ENCODE measurements at regions not wholly inside any gene's neighbourhood (a gene's known extent, or its start where the extent isn't known, plus 50 kb on each side); places are given as distances from the start of the nearest gene placed in this dataset.
A peak's percentile ranks its signal among the peaks of the same experiment; 100 is the strongest.

DNA sequence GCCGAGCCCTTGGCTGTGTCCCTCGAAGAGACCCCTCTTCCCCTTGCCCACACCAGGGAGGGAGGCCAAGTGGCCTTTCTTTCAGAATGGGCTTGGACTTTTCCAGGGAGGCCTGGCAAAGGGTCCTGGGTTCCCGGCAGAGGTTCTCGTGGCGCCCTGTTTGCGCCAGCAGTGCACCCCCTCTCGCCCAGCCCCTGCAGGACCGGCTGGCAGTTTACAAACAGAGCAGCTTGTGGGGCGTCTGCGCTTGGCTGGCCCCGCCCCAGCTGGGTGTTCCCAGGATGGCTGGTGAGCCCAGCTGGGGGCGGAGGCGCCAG lies 137.8 kb upstream of the CIBAR2 start:
- H3K27ac Mint-ChIP-seq (ENCODE audit: unreplicated experiment), result no peak overlapping the region
- TF ChIP-seq, protein P1, sequence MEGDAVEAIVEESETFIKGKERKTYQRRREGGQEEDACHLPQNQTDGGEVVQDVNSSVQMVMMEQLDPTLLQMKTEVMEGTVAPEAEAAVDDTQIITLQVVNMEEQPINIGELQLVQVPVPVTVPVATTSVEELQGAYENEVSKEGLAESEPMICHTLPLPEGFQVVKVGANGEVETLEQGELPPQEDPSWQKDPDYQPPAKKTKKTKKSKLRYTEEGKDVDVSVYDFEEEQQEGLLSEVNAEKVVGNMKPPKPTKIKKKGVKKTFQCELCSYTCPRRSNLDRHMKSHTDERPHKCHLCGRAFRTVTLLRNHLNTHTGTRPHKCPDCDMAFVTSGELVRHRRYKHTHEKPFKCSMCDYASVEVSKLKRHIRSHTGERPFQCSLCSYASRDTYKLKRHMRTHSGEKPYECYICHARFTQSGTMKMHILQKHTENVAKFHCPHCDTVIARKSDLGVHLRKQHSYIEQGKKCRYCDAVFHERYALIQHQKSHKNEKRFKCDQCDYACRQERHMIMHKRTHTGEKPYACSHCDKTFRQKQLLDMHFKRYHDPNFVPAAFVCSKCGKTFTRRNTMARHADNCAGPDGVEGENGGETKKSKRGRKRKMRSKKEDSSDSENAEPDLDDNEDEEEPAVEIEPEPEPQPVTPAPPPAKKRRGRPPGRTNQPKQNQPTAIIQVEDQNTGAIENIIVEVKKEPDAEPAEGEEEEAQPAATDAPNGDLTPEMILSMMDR (IDR thresholded peaks at IDR 0.05; ENCODE audit: unreplicated experiment), result no peak
- H3K4me1 Mint-ChIP-seq (ENCODE audit: unreplicated experiment), result peaks cover 6% of the 10 kb centered on the region
- H3K27me3 Mint-ChIP-seq (ENCODE audit: unreplicated experiment), result peaks cover 12% of the 10 kb centered on the region
- H3K4me3 Mint-ChIP-seq (ENCODE audit: unreplicated experiment), result no peak overlapping the region
- no peak for DNase-seq (ENCODE audit: low spot score)
- H3K9me3 Mint-ChIP-seq (ENCODE audit: unreplicated experiment), result no peaks in the 10 kb centered on the region
- peaks cover 3% of the 10 kb centered on the region for H3K36me3 Mint-ChIP-seq (ENCODE audit: low read depth, unreplicated experiment)

DNA sequence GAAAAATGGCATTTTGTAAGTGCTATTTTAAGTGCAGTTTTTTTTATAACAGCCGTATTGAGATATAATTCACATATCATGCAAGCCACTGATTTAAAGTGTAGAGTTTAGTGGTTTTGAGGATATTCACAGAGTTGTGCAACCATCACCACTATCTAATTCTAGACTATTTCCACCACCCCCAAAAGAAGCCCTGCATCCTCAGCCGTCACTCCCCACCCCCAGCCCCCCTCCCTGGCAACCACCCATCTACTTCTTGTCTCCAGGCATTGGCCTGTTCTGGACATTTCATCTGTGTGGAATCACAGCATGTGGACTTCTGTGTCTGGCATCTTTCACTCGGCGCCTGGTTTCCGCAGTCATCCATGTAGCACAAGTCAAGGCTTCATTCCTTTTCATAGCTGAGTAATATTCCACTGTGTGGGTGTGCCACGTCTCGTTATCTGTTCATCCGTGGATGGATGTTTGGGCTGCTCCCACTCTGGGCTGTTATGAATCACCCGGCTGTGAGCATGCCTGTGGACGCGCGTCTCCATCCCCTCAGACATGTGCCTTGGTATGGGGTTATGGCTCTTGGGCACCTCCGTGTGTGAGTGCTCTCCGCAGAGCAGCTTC lies 138.4 kb upstream of the CIBAR2 start:
- no peak for DNase-seq (ENCODE audit: low spot score)
- no peaks in the 10 kb centered on the region for H3K9me3 Mint-ChIP-seq (ENCODE audit: unreplicated experiment)
- H3K27me3 Mint-ChIP-seq (ENCODE audit: unreplicated experiment), result peaks cover 12% of the 10 kb centered on the region
- H3K36me3 Mint-ChIP-seq (ENCODE audit: low read depth, unreplicated experiment), result peaks cover 3% of the 10 kb centered on the region
- no peak overlapping the region for H3K27ac Mint-ChIP-seq (ENCODE audit: unreplicated experiment)
- no peak overlapping the region for H3K4me3 Mint-ChIP-seq (ENCODE audit: unreplicated experiment)
- TF ChIP-seq, protein P1 (IDR thresholded peaks at IDR 0.05; ENCODE audit: unreplicated experiment), result no peak
- H3K4me1 Mint-ChIP-seq (ENCODE audit: unreplicated experiment), result peaks cover 1% of the 10 kb centered on the region

DNA sequence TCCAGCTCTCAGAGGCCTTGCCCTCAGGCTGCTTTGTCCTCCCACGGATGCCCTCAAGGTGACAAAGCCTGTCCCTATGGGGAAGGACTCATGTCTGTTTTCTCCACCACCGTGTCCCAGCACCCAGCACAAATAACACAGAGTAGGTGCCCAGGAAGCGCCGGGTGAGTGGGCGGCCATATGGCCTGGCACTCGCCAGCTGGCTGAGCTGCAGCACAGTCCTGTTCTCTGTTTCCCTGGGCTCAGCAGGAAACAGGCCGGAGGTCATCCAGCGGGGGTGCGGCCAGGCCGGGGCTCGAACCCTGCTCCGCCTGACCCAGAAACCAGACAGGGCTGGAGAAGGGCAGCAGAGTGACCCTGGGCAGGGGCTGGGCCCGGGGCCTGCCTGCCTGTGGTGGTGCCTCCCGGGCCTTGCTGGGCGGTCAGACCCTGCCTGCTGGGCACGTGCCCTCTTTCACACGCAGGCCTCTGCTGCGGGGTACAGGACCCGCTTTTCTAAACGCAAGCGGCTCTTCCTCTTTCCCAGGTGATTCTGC lies 139.0 kb upstream of the CIBAR2 start:
- Mint-ChIP-seq H3K27ac (ENCODE audit: unreplicated experiment) (no peak overlapping the region), H3K4me1 (ENCODE audit: unreplicated experiment) (no peaks in the 10 kb centered on the region), H3K36me3 (ENCODE audit: low read depth, unreplicated experiment) (peaks cover 3% of the 10 kb centered on the region), H3K4me3 (ENCODE audit: unreplicated experiment) (no peak overlapping the region), H3K27me3 (ENCODE audit: unreplicated experiment) (peaks cover 12% of the 10 kb centered on the region), H3K9me3 (ENCODE audit: unreplicated experiment) (no peaks in the 10 kb centered on the region)
- TF ChIP-seq, protein P1 (IDR thresholded peaks at IDR 0.05; ENCODE audit: unreplicated experiment), result no peak
- DNase-seq (ENCODE audit: low spot score), result no peak

DNA sequence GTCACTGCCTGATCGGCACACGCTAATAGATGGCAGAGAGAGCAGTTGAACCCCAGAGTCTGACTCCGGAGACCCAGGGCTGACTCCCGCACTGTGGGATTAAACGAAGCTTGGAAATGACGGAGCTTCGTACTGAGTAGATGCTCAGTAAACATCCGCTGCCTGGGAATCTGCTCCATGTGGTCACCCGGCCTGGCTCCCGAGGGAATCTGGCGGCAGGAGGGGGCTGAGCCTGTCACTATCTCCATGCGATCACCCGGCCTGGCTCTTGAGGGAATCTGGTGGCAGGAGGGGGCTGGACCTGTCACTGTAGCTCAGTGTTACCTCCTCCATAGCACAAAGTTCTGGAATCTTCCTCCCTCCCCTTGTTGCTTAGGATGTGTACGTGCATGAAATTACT lies 139.7 kb upstream of the CIBAR2 start:
- H3K27ac Mint-ChIP-seq (ENCODE audit: unreplicated experiment), result peak overlapping the region; percentile 13
- no peak overlapping the region for H3K4me3 Mint-ChIP-seq (ENCODE audit: unreplicated experiment)
- H3K4me1 Mint-ChIP-seq (ENCODE audit: unreplicated experiment), result no peaks in the 10 kb centered on the region
- DNase-seq (ENCODE audit: low spot score), result no peak
- H3K9me3 Mint-ChIP-seq (ENCODE audit: unreplicated experiment), result no peaks in the 10 kb centered on the region
- TF ChIP-seq, protein P1 (IDR thresholded peaks at IDR 0.05; ENCODE audit: unreplicated experiment), result no peak
- H3K36me3 Mint-ChIP-seq (ENCODE audit: low read depth, unreplicated experiment), result peaks cover 2% of the 10 kb centered on the region
- H3K27me3 Mint-ChIP-seq (ENCODE audit: unreplicated experiment), result peaks cover 10% of the 10 kb centered on the region

DNA sequence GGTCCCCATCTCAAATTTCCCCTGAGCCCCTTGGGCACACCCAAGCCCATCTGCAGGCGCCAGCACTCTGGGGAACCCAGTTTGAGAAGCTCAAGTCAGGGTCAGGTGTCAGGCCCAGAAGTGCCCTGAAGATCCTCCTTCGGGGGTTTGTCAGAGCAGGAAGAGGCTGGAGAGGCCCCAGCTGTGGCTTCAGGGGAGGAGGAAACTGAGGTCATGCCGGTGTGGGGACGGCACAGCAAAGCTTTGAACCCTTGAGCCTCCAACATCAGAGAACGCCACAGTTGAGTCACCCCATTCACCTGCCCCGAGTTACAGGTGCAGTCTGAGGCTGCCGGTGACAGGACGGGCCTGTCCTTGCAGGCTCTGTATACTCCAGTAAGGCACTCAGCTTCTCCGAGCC lies 140.2 kb upstream of the CIBAR2 start:
- no peaks in the 10 kb centered on the region for H3K9me3 Mint-ChIP-seq (ENCODE audit: unreplicated experiment)
- peaks cover 9% of the 10 kb centered on the region for H3K27me3 Mint-ChIP-seq (ENCODE audit: unreplicated experiment)
- H3K36me3 Mint-ChIP-seq (ENCODE audit: low read depth, unreplicated experiment), result no peaks in the 10 kb centered on the region
- no peak for DNase-seq (ENCODE audit: low spot score)
- TF ChIP-seq, protein P1 (IDR thresholded peaks at IDR 0.05; ENCODE audit: unreplicated experiment), result no peak
- no peak overlapping the region for H3K4me3 Mint-ChIP-seq (ENCODE audit: unreplicated experiment)
- peak overlapping the region; percentile 13 for H3K27ac Mint-ChIP-seq (ENCODE audit: unreplicated experiment)
- no peaks in the 10 kb centered on the region for H3K4me1 Mint-ChIP-seq (ENCODE audit: unreplicated experiment)

All from endothelial cell (in vitro differentiated cells).